NCI-H146 treated with DMSO at 0.1 percent for 48 hours (cell line): ENCODE measurements at regions not wholly inside any gene's neighbourhood (a gene's known extent, or its start where the extent isn't known, plus 50 kb on each side); places are given as distances from the start of the nearest gene placed in this dataset.
"Not testable (repeated sequence)": the region's sequence is repeated elsewhere in the genome, so short reads cannot be mapped to it uniquely, and the experiment has no call there.

ENCODE experiments used
- DNase-seq: peaks from one replicate; lab custom pipeline; 2025; ENCODE audit not compliant: unreplicated experiment; lab: John Stamatoyannopoulos, UW

DNA sequence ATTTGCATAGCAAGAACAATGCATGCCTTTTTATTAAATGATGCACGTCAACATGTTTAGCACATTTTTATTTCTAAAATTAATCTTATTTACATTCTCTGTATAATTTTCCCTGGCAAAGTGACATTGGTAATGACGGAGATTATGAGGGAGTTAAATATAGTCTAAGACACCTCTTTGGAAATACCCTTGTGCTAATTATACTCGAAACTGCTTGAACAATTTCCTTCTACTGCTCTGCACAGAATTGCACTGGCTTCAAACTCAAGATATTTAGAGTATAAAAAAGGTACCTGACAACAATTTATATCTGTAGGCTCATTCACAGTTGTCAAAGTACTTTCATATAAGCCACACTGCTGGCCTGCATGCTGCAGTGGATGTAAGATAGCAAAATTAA, 602.7 kb downstream of the NXPH1 start:
- DNase-seq: no peak

- no peak for DNase-seq
Observed at GRCh38 chr7:9071160-9071762, 637.9 kb downstream of the NXPH1 start.

DNA sequence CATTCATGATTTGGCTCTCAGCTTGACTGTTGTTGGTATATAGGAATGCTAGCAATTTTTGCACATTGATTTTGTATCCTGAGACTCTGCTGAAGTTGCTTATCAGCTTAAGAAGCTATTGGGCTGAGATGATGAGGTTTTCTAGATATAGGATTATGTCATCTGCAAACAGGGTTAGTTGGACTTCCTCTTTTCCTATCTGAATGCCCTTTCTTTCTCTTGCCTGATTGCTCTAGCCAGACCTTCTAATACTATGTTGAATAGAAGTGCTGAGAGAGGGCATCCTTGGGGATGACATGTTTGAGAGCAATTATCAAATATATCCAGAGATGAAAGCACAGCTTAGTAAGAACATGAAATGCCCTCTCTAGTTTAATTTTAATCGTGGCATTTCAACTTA, 642.4 kb downstream of the NXPH1 start:
- not testable (repeated sequence) for DNase-seq

DNA sequence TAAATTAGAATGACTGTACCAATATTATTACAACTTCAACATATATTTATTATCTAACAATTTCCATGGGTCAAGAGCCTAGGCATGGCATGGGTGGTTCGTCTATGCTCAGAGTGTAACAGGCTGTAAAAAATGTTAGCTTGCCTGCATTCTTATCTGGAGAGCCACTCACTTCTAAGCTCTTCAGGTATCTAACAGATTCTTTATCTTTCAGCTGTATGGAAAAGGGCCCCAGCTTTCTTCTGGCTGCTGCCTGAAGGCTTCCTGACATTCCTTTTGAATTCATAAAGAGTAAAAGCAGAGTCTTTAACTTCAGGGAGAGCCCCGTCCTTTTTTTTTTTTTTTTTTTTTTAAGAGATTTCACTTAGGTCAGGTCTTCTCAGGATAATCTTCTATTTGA, 648.8 kb downstream of the NXPH1 start:
- no peak for DNase-seq

DNA sequence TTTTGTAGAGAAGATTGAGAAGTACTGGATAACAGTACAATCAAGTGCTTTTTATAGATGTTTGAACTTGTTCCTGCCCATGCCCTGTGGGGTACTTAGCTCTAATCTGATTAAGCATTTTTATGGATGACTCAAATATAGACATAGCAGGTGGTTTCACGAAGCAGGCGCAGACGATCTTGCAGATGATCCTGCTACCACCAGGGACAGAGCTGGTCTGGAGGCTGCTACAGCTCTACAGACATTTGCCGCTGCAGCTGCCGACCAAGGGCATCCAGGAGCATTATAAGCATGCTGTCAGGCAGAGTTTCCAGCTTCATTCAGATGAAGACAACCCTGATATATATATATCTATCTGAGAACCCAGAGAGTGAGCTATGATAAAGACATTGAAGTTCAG, 650.4 kb downstream of the NXPH1 start:
- no peak for DNase-seq

GRCh38 chr7:9091282-9091681, 657.9 kb downstream of the NXPH1 start:
- DNase-seq: no peak

- DNase-seq: no peak
Observed at GRCh38 chr7:9097565-9098060, 664.2 kb downstream of the NXPH1 start.

- DNase-seq: no peak
Observed at GRCh38 chr7:9100289-9100688, 666.9 kb downstream of the NXPH1 start.

DNA sequence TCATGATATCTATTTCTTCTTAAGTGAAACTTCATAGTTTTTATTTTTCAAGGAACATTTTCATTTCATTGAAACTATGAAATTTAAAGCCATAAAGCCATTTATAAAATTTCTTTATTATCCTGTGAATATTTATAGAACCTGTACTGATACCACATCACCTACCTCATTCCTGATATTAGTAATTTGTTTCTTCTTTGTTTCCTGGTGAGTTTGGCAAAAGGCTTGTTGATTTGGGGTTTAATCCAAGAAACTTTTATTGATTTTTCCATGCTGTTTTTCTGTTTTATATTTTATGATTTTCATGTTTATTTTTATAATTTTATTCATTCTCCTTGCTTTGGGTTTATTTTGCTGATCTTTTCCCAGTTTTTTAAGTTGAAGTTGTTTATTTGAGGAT, 669.4 kb downstream of the NXPH1 start:
- no peak for DNase-seq

DNA sequence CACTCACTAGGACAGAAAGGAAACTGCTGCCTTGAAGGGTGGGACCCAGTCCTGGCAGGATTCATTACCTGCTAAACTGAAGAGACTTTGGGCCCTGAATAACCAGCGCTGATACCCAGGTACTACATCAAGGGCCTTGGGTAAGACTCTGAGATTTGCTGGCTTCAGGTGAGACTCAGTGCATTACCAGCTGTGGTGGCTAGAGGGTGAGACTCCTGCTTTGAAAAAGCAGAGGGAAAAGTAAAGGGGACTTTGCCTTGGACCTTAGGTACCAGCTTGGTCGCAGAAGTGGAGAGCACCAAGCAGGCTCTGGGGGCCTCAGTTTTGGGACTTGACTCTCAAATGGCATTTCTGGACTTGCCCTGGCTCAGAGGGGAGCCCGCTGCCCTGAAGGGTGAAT, 673.3 kb downstream of the NXPH1 start:
- no peak for DNase-seq

GRCh38 chr7:9120331-9120730, 686.9 kb downstream of the NXPH1 start:
- no peak for DNase-seq

- DNase-seq: no peak
Observed at GRCh38 chr7:9124320-9124719, 690.9 kb downstream of the NXPH1 start.

DNA sequence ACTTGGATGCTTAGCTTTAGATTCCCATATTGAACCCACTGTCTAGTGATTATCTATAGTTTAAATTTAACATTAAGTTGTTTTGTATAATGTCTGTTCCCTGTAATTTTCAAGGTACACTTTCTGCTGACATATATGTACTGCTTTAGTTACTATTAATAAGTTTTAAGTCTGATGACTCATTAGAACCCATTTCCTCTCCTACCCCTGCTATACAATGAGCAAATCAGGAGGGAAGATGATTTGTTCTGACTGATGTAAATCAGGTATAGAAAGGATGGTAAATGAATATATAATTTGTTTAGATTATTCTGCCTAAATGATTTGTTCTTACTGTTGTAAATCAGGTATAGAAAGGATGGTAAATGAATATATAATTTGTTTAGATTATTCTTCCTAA, 691.8 kb downstream of the NXPH1 start:
- DNase-seq: no peak

- no peak for DNase-seq
Observed at GRCh38 chr7:9127901-9128300, 694.5 kb downstream of the NXPH1 start.

DNA sequence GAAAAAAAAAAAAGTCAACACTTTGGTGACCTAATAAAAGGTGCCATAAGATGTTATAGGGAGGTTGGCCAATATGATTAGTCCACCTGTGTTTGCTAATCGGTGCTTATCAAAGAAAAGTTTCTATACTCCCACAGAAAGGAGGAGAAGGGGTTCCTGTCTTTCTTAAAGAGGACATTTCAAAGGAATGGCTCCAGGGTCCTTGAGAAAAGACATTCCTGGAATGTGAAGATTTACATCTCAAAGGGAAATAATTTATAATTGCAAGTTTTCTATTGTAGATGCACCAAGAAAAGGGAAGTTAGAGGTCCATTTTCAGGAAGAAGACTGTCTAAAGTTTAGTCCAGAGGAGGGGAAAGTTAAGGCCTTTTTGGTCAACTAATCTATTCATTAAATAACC, 715.3 kb downstream of the NXPH1 start:
- DNase-seq: no peak

- DNase-seq: no peak
Observed at GRCh38 chr7:9149499-9150082, 716.2 kb downstream of the NXPH1 start.

DNA sequence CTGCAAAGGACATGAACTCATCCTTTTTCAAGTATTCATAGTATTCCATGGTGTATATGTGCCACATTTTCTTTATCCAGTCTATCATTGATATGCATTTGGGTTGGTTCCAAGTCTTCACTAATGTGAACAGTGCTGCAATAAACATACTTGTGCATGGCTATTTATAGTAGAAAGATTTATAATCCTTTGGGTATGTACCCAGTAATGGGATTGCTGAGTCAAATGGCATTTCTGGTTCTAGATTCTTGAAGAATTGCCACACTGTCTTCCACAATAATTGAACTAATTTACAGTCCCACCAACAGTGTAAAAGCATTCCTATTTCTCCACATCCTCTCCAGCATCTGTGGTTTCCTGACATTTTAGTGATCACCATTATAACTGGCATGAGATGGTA, 730.3 kb downstream of the NXPH1 start:
- not testable (repeated sequence) for DNase-seq

DNA sequence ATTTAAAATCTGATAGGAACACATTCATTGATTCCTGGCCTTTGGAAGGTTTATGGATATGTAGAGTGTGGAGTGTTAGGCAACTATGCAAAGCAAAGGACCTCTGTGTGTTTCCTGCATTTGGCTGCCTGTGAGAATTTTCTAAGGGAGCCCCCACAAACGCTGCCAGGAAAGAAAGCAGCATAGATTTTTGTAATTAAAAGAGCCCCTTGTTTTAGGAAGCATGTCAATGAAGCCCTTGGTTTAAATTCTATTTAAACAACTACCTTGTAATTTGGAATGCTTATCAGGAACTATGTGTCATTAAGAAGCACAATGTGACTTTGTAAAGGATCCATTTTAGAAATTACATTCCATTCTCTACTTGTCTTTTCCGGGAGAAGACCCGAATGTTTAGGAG, 742.5 kb downstream of the NXPH1 start:
- no peak for DNase-seq

DNA sequence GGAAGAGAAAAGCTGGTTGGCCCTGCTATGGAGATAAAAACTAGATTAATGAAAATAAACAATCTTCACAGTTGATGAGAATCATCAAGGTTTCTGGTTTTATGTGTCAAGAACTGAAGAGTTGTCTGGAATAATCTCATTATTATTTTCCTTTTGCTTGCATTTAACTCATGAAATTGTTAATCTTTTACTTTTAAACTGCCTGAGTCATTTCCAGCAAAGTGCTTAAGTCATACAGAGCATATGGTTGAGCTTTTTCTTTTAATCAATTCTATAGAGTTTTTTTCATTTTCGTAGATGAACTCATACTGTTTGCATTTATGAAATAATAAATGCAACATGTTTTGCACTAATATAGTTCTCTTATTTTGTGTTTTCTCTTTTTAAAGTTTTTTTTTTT, 747.9 kb downstream of the NXPH1 start:
- DNase-seq: no peak

- no peak for DNase-seq
Observed at GRCh38 chr7:9186730-9187129, 753.3 kb downstream of the NXPH1 start.

DNA sequence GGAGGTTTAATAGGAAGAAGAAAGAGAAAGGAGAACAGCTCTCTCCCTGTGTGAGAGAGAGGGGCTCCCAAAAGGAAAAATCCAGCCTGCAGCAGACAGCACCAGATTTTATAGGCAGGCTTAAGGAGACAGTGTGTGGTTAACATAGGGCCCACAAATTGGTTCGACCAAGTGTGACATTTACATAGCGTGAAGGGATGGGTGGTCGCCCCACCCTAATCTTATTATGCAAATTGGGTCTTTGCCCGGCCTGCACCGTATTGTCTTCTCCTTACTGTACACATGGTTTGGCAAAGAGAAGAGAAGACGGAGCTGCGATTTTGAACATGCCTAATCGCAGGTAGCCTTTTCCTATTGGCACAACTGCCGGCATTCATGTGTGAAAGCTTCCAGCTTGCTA, 756.3 kb downstream of the NXPH1 start:
- DNase-seq: no peak

DNA sequence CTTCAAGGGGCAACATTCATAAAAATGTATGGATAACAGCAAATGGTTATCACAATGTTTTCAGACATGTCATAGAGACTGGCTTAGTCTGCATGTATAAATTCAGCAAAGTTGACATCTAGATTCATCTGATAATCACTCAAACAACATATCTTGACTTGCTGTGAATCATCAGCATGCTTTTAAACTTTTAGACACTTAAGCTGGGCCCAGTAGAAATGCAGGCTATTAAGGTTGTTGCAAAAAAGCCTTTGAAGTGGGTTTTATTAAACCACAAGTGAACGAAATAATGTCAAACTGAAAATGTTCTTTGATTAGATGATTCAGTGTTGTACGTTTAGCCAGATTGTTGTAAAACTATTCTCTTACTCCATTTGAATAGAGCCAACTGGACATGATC, 759.6 kb downstream of the NXPH1 start:
- DNase-seq: no peak

DNA sequence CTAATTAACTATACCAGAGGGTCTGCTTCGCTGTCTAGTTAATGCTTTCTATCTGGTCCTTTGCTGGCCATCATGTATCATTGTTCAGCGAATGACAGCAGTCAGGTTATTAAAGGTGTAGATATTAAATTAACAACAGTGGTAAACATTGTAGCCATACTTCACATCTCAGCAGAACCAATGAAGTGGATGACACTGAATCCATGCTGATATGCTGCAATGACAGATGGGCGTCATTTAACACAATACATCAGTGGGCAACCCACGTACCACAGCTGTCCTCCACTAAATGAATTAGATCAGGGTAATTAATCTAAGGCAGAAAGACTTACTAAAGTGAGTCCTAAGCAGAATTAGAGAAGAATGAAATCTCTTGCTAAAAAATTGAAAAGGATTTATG, 767.2 kb downstream of the NXPH1 start:
- DNase-seq: peak; percentile 73
